MG63 (cell line): ENCODE measurements at regions not wholly inside any gene's neighbourhood (a gene's known extent, or its start where the extent isn't known, plus 50 kb on each side); places are given as distances from the start of the nearest gene placed in this dataset.

Experiments used
- DNase-seq: peaks from one replicate; pipeline ENCODE4 v3.0.0-alpha.2; 2020
- H3K27me3 ChIP-seq: fragments of 250-450 bp; sonication (Bioruptor Pico); 2 replicates; pipeline ENCODE4 v1.5.1; 2020; ENCODE audit warnings: mild to moderate bottlenecking, moderate library complexity
- H3K36me3 ChIP-seq: fragments of 250-450 bp; sonication (Bioruptor Pico); 2 replicates; pipeline ENCODE4 v1.5.1; 2020; ENCODE audit warnings: mild to moderate bottlenecking, moderate library complexity
- H3K4me3 ChIP-seq: fragments of 250-450 bp; sonication (Bioruptor Pico); 2 replicates; pipeline ENCODE4 v1.5.1; 2020; ENCODE audit warnings: mild to moderate bottlenecking, moderate library complexity
- H3K9me3 ChIP-seq: fragments of 250-450 bp; sonication (Bioruptor Pico); 2 replicates; pipeline ENCODE4 v1.5.1; 2020; ENCODE audit warnings: mild to moderate bottlenecking, moderate library complexity

GRCh38 chr10:3433988-3434387, 261.4 kb upstream of the PITRM1 start:
- no peak for DNase-seq
- no peaks in the 10 kb centered on the region for H3K9me3 ChIP-seq

DNA sequence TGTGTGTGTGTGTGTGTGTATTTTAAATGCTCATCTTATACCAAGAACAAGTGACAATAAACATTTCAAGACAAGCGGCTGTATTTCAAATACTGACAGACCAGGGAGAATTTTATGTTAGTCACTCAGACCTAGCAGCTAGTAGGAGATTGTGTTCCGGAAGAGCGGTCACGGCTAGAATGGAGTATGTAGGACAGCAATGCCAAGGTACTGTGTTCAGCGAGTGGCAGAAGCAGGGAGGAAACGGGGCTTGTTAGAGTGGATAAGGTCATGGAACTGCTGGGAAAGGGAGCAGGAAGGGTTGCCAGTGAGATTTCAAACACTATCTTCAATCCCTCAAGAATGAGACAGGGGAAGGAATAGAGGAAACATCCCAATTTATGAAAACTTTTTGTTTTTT, 260.5 kb upstream of the PITRM1 start:
- H3K4me3 ChIP-seq, result no peak overlapping the region
- no peak for DNase-seq
- H3K27me3 ChIP-seq, result no peaks in the 10 kb centered on the region
- no peaks in the 10 kb centered on the region for H3K36me3 ChIP-seq
- H3K9me3 ChIP-seq, result no peaks in the 10 kb centered on the region

More at GRCh38 chr10:3433988-3434387, 261.4 kb upstream of the PITRM1 start:
- H3K4me3 ChIP-seq, result no peak overlapping the region
- no peaks in the 10 kb centered on the region for H3K36me3 ChIP-seq
- H3K27me3 ChIP-seq, result no peaks in the 10 kb centered on the region

DNA sequence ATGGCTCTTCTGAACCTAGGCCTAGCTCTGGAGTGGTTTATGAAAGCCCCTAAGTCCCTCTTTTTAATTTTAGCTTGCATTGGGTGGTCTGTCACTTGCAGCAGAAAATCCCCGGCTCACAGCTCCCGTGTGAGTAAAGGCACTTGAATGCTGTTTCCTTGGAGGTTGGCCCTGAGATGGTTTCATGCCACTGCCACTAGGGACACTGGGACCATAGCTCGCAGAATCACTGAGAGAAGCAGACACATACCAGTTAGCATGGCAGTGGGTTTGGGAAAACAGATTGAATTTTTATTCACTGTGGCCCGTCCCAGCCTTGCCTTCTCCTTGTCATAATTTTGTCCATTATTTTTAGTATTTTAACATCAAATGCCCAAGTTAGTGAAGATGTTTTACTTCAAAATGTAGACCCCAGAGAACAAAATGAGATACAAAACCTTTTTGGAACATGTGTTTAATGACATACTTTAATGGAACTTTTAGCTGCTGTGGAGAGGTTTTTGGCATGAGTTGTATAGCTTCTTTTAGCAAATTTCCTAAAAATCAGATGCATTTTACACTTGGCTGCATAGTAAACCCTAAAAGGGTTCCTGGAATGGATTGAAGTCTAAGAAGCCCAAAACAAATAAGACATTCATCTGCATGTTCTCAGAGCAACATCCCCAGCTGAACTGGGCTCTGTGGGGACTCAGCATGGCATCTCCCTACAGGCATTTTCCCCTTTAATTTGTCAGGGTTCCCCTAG, 259.7 kb upstream of the PITRM1 start:
- no peaks in the 10 kb centered on the region for H3K9me3 ChIP-seq
- H3K36me3 ChIP-seq, result no peaks in the 10 kb centered on the region
- DNase-seq, result no peak
- H3K4me3 ChIP-seq, result no peak overlapping the region
- no peaks in the 10 kb centered on the region for H3K27me3 ChIP-seq

DNA sequence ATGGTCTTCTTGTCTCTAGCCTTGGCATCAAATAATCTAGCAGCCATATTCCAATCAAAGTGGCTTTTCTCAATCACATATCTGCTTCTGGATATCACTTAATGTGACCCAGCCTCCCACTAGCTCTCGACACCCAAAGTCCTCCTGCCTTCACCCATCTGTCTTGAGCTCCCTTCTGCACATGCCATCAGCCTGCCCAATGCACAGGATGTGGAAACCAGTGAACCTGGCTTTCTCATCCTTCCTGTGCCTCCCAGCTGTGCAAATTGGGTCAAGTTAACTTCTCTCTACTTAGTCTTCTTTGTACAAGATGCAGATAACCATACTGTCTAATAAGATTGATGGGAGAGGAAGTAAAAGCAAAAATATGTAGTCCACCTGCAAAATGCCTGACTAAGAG, 257.9 kb upstream of the PITRM1 start:
- Histone ChIP-seq H3K27me3 (no peaks in the 10 kb centered on the region), H3K4me3 (no peak overlapping the region), H3K36me3 (no peaks in the 10 kb centered on the region), H3K9me3 (no peaks in the 10 kb centered on the region)
- DNase-seq, result no peak

DNA sequence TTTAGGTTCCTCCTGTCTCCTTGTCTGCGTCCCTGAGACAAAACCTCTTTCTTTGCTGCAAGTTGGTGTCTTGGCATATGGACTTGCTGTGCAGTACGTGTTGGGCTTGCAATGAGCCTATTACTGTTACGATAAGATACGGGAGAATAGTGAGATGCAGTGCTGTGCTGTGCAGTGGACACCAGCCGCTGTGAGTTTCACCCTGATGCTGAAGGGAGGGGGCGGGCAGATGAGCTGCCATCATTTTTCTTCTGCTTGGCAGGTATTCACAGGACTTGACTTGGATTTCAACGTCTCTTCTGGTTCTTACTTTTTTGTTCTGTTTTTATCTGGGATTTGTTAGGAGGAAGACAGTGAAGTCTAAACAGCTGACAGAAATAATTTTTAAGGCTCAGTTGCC, 257.1 kb upstream of the PITRM1 start:
- H3K4me3 ChIP-seq, result no peak overlapping the region
- no peaks in the 10 kb centered on the region for H3K36me3 ChIP-seq
- DNase-seq, result no peak
- no peaks in the 10 kb centered on the region for H3K27me3 ChIP-seq
- H3K9me3 ChIP-seq, result no peaks in the 10 kb centered on the region

GRCh38 chr10:3428826-3429225, 256.2 kb upstream of the PITRM1 start:
- H3K9me3 ChIP-seq, result no peaks in the 10 kb centered on the region
- H3K27me3 ChIP-seq, result no peaks in the 10 kb centered on the region
- no peak for DNase-seq
- H3K4me3 ChIP-seq, result no peak overlapping the region
- no peaks in the 10 kb centered on the region for H3K36me3 ChIP-seq

GRCh38 chr10:3427950-3428354, 255.4 kb upstream of the PITRM1 start:
- DNase-seq, result peak; percentile 13
- no peaks in the 10 kb centered on the region for H3K36me3 ChIP-seq
- no peaks in the 10 kb centered on the region for H3K27me3 ChIP-seq
- H3K9me3 ChIP-seq, result no peaks in the 10 kb centered on the region
- no peak overlapping the region for H3K4me3 ChIP-seq

- H3K36me3 ChIP-seq, result no peaks in the 10 kb centered on the region
- no peaks in the 10 kb centered on the region for H3K9me3 ChIP-seq
- no peak overlapping the region for H3K4me3 ChIP-seq
- no peak for DNase-seq
- H3K27me3 ChIP-seq, result no peaks in the 10 kb centered on the region
Observed at GRCh38 chr10:3427347-3427746, 254.8 kb upstream of the PITRM1 start.

DNA sequence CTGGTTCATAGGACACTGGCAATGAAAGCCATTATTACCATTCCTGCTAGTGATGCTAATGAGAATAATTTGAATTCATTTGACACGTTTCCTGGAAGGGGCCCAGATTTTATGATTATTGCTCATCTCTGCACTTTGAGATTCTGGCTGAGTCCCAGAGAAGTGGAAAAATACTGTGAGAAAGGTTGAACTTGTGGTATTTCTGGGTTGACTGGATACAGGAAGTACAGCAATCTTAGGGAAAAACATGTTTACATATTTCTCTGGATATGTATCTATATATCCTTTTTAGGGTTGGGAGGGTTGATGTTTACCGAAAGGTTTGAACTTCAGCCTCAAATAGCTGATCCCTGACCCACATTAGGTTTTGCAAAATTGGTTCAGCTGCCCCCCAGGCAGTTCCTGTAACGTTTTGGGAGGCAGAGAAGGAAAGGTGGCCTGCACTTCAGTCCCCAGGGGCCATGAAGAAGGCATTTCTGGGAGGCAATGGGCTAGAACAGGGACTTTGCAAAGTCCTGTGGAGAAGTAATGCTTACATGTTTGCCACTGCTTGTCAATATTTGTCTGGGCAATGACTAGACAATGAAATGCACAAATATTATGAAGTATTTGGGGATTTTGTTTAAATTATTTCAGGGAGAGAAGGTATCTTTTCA, 253.7 kb upstream of the PITRM1 start:
- no peaks in the 10 kb centered on the region for H3K36me3 ChIP-seq
- H3K9me3 ChIP-seq, result no peaks in the 10 kb centered on the region
- no peak overlapping the region for H3K4me3 ChIP-seq
- DNase-seq, result no peak
- H3K27me3 ChIP-seq, result no peaks in the 10 kb centered on the region

- Histone ChIP-seq H3K36me3 (no peaks in the 10 kb centered on the region), H3K4me3 (no peak overlapping the region), H3K9me3 (no peaks in the 10 kb centered on the region), H3K27me3 (no peaks in the 10 kb centered on the region)
- DNase-seq, result peak; percentile 23
Observed at GRCh38 chr10:3425716-3426115, 253.1 kb upstream of the PITRM1 start.

- DNase-seq, result no peak
- no peaks in the 10 kb centered on the region for H3K9me3 ChIP-seq
- H3K27me3 ChIP-seq, result no peaks in the 10 kb centered on the region
- no peak overlapping the region for H3K4me3 ChIP-seq
- no peaks in the 10 kb centered on the region for H3K36me3 ChIP-seq
Observed at GRCh38 chr10:3425261-3425660, 252.7 kb upstream of the PITRM1 start.

GRCh38 chr10:3424111-3424851, 251.7 kb upstream of the PITRM1 start:
- Histone ChIP-seq H3K27me3 (no peaks in the 10 kb centered on the region), H3K4me3 (no peak overlapping the region), H3K9me3 (no peaks in the 10 kb centered on the region), H3K36me3 (no peaks in the 10 kb centered on the region)
- DNase-seq, result no peak

DNA sequence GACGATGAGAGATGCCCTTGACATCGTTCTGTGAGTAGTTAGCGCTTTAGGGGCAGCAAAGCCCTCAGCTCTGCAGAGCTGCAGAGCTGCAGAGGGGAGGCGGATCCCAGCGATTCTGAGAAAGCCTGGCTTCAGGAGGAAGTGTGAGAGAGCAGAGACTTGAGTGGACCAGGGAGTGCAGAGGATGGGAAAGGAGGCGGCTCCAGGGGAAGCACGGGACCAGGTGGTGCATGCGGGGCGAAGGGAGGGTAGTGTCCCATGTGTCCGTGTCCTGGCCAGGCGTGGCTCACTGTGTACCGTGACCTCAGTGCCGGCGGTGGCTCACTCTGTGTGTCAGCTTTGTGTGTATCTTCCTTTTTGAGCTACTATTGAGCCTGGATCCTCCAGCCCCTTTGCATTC, 250.8 kb upstream of the PITRM1 start:
- H3K9me3 ChIP-seq, result no peaks in the 10 kb centered on the region
- H3K4me3 ChIP-seq, result no peak overlapping the region
- no peak for DNase-seq
- H3K27me3 ChIP-seq, result no peaks in the 10 kb centered on the region
- H3K36me3 ChIP-seq, result no peaks in the 10 kb centered on the region

GRCh38 chr10:3422282-3422681, 249.7 kb upstream of the PITRM1 start:
- no peaks in the 10 kb centered on the region for H3K36me3 ChIP-seq
- no peak for DNase-seq

GRCh38 chr10:3421537-3422257, 249.1 kb upstream of the PITRM1 start:
- Histone ChIP-seq H3K27me3 (no peaks in the 10 kb centered on the region), H3K9me3 (no peaks in the 10 kb centered on the region), H3K4me3 (no peak overlapping the region), H3K36me3 (no peaks in the 10 kb centered on the region)
- no peak for DNase-seq

More at GRCh38 chr10:3422282-3422681, 249.7 kb upstream of the PITRM1 start:
- Histone ChIP-seq H3K4me3 (no peak overlapping the region), H3K27me3 (no peaks in the 10 kb centered on the region), H3K9me3 (no peaks in the 10 kb centered on the region)

GRCh38 chr10:3420527-3421469, 248.2 kb upstream of the PITRM1 start:
- H3K27me3 ChIP-seq, result no peaks in the 10 kb centered on the region
- no peak overlapping the region for H3K4me3 ChIP-seq
- H3K9me3 ChIP-seq, result no peaks in the 10 kb centered on the region
- H3K36me3 ChIP-seq, result no peaks in the 10 kb centered on the region
- DNase-seq, result no peak
